AG09309 (cell line): ENCODE measurements at regions not wholly inside any gene's neighbourhood (a gene's known extent, or its start where the extent isn't known, plus 50 kb on each side); places are given as distances from the start of the nearest gene placed in this dataset.

ENCODE experiments used
- DNase-seq: peaks from one replicate; pipeline ENCODE4 v3.0.0-alpha.2; 2010; ENCODE audit warnings: low read depth
- H3K4me3 ChIP-seq: 2 replicates; pipeline ENCODE4 v1.5.1; 2011; ENCODE audit warnings: mild to moderate bottlenecking, low read depth, low read length, moderate library complexity; ENCODE audit not compliant: control insufficient read depth
- CTCF ChIP-seq: IDR thresholded peaks from 2 replicates; pipeline ENCODE4 v1.5.1; 2011; ENCODE audit warnings: mild to moderate bottlenecking, low read depth, low read length, inconsistent platforms; ENCODE audit not compliant: insufficient read depth, control insufficient read depth; ENCODE audit errors: missing control alignments

GRCh38 chr4:141957416-141957815 lies 321.0 kb downstream of the IL15 start:
- H3K4me3 ChIP-seq, result no peak overlapping the region
- DNase-seq, result peak; percentile 24
- TF ChIP-seq CTCF, result no peak

DNA sequence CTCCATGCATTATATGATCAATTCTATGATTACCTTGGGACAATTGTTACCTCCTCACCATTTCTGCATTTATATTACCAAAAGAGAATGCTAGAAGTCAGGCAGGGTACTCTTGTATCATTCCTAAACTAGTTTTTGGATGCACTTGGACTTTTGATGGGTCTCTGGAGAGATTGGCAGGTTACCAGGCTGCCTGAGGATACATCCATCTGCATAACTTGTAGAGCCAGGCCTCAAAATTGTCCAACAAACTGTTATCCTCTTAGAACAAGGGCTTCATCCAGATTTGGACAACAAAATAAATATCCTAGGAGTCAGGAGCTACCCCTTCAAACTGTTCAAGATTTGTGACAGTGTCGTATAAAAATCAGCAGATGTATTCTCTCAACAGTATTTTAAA lies 326.1 kb downstream of the IL15 start:
- DNase-seq, result no peak
- no peak for TF ChIP-seq CTCF
- no peak overlapping the region for H3K4me3 ChIP-seq

DNA sequence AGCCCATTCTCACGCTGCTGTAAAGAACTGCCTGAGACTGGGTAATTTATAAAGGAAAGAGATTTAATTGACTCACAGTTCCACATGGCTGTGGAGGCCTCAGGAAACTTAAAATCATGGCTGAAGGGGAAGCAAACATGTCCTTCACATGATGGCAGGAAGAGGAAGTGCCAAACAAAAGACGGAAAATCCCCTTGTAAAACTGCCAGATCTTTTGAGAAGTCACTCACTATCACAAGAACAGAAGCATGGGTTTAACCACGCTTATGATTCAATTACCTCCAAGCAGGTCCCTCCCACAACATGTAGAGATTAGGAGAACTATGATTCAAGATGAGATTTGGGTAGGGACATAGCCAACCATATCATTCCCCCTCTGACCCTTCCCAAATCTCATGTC lies 335.5 kb downstream of the IL15 start:
- DNase-seq, result no peak
- no peak overlapping the region for H3K4me3 ChIP-seq
- TF ChIP-seq CTCF, result no peak

DNA sequence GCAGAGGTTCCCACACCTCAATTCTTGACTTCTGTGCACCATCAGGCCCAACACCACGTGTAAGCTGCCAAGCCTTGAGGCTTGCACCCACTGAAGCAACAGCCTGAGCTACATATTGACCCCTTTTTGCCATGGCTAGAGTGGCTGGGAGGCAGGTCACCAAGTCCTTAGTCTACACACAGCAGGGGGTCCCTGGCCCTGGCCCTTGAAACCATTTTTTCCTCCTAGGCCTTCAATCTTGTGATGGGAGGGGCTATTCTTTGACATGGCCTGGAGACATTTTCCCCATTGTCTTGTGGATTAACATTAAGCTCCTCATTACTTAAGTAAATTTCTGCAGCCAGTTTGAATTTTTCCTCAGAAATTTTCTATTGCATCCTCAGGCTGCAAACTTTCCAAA lies 336.6 kb downstream of the IL15 start:
- TF ChIP-seq CTCF, result no peak
- H3K4me3 ChIP-seq, result no peak overlapping the region

More for the DNA sequence above, 336.6 kb downstream of the IL15 start:
- DNase-seq, result no peak
